ENCODE measurements at regions not wholly inside any gene's neighbourhood (a gene's known extent, or its start where the extent isn't known, plus 50 kb on each side); places are given as distances from the start of the nearest gene placed in this dataset.
"Not testable (repeated sequence)": the region's sequence is repeated elsewhere in the genome, so short reads cannot be mapped to it uniquely, and the experiment has no call there.

DNA sequence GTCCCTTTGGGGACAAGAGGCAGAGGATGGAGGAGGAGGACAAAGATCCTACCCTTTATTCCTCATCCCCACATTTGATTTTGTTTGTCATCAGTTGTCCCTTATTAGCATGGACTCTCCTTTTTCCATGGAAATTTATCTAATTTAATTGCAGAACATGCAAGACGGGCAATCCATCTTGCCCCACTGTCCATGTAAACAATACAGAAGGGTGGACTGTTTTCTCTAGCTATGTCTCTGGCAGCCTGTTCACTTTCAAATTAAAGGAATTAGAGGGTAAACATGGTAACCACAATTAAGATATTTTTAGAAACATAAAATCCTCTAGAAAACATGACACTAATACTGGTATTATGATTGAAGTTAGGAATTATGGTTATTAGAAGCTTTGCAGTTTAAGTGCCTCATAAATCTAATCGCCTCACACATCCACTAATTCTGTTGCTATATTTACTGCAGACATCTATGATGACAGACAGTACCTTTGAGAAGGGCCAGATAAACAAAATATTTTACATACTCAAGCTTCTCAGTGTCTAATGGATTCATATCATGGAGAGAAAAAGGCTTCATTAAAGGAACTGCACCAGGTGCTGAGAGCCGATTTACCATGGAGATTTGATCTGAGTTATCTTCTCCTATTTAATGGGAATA is 215.5 kb downstream of the LNPK start:
- ChIA-PET CTCF (no interaction called here), POLR2A (no interaction called here)
- TF ChIP-seq, protein P1, sequence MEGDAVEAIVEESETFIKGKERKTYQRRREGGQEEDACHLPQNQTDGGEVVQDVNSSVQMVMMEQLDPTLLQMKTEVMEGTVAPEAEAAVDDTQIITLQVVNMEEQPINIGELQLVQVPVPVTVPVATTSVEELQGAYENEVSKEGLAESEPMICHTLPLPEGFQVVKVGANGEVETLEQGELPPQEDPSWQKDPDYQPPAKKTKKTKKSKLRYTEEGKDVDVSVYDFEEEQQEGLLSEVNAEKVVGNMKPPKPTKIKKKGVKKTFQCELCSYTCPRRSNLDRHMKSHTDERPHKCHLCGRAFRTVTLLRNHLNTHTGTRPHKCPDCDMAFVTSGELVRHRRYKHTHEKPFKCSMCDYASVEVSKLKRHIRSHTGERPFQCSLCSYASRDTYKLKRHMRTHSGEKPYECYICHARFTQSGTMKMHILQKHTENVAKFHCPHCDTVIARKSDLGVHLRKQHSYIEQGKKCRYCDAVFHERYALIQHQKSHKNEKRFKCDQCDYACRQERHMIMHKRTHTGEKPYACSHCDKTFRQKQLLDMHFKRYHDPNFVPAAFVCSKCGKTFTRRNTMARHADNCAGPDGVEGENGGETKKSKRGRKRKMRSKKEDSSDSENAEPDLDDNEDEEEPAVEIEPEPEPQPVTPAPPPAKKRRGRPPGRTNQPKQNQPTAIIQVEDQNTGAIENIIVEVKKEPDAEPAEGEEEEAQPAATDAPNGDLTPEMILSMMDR (IDR thresholded peaks at IDR 0.05): no peak

DNA sequence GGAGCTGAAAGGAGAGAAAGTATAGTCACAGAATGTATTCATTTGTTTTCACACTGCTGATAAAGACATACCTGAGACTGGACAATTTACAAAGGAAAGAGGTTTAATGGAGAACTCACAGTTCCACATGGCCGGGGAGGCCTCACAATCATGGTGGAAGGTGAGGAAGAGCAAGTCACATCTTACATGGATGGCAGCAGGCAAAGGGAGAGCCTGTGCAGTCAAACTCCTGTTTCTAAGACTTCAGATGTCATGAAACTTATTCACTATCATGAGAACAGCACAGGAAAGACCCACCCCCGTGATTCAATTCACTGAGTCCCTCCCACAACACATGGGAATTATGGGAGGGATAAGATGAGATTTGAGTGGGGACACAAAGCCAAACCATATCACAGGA is 224.7 kb downstream of the LNPK start:
- POLR2A ChIA-PET; intact Hi-C loops (cut with micrococcal nuclease); H3K4me1 Mint-ChIP-seq (ENCODE audit: low read depth); CTCF ChIA-PET; DNase-seq; H3K27me3 Mint-ChIP-seq; H3K4me3 Mint-ChIP-seq; ATAC-seq; H3K27ac Mint-ChIP-seq; H3K9me3 Mint-ChIP-seq; H3K36me3 Mint-ChIP-seq (ENCODE audit: low read depth): not testable (repeated sequence)

More for the DNA sequence above, 215.5 kb downstream of the LNPK start:
- ATAC-seq (no peak), DNase-seq (no peak)
- intact Hi-C loops (cut with micrococcal nuclease): no loop called here
- no peaks in the 10 kb centered on the region for H3K36me3 Mint-ChIP-seq (ENCODE audit: low read depth)
- H3K27me3 Mint-ChIP-seq: no peaks in the 10 kb centered on the region
- H3K4me3 Mint-ChIP-seq: no peak overlapping the region
- H3K27ac Mint-ChIP-seq: no peak overlapping the region
- no peaks in the 10 kb centered on the region for H3K4me1 Mint-ChIP-seq (ENCODE audit: low read depth)
- no peaks in the 10 kb centered on the region for H3K9me3 Mint-ChIP-seq

DNA sequence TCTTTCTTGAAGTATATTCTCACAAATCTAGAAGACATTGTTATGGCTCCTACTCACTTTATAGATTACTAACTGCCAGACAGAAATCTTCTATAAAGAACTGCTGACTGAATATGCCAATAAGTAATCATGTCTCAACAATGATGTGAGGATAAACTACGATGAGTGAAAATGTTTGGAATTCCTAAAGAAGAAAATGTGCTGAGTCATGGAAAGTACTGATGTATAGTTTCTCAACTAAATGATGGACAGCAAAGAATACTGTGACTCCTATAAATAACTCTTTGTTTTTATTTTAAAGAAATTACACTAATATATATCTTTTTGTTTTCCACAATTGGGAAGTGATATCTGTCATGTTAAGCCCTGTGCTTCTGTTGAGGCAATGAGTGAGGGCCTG is 232.9 kb downstream of the LNPK start:
- intact Hi-C loops (cut with micrococcal nuclease): no loop called here
- Mint-ChIP-seq H3K36me3 (ENCODE audit: low read depth) (no peaks in the 10 kb centered on the region), H3K4me3 (no peak overlapping the region), H3K4me1 (ENCODE audit: low read depth) (no peaks in the 10 kb centered on the region), H3K9me3 (no peaks in the 10 kb centered on the region), H3K27ac (no peak overlapping the region), H3K27me3 (peaks cover 5% of the 10 kb centered on the region)
- ATAC-seq (no peak), DNase-seq (no peak)
- ChIA-PET POLR2A (no interaction called here), CTCF (no interaction called here)
- TF ChIP-seq, protein P1 (IDR thresholded peaks at IDR 0.05): no peak

DNA sequence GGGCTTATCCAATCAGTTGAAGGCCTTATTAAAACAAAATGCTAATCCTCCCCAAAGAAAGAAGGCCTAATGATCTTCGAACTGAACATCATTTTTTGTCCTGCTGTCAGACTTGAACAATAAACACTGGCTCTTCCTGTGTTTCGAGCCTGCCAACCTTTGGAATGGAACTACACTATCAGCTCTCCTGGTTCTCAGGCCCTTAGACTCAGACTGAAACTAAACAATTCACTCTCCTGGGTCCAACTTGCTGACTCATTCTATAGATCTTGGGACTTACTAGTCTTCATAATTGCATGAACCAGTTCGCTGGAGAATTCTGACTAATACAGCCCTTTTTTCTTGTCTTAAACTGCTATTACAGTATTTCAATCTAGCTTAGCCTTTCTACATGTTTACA is 235.2 kb downstream of the LNPK start:
- no peaks in the 10 kb centered on the region for H3K9me3 Mint-ChIP-seq
- intact Hi-C loops (cut with micrococcal nuclease): no loop called here
- DNase-seq (no peak), ATAC-seq (no peak)
- no peak overlapping the region for H3K27ac Mint-ChIP-seq
- CTCF ChIA-PET: no interaction called here
- TF ChIP-seq, protein P1 (IDR thresholded peaks at IDR 0.05): no peak
- H3K4me1 Mint-ChIP-seq (ENCODE audit: low read depth): no peaks in the 10 kb centered on the region
- POLR2A ChIA-PET: no interaction called here
- peaks cover 3% of the 10 kb centered on the region for H3K27me3 Mint-ChIP-seq
- no peak overlapping the region for H3K4me3 Mint-ChIP-seq
- H3K36me3 Mint-ChIP-seq (ENCODE audit: low read depth): no peaks in the 10 kb centered on the region

DNA sequence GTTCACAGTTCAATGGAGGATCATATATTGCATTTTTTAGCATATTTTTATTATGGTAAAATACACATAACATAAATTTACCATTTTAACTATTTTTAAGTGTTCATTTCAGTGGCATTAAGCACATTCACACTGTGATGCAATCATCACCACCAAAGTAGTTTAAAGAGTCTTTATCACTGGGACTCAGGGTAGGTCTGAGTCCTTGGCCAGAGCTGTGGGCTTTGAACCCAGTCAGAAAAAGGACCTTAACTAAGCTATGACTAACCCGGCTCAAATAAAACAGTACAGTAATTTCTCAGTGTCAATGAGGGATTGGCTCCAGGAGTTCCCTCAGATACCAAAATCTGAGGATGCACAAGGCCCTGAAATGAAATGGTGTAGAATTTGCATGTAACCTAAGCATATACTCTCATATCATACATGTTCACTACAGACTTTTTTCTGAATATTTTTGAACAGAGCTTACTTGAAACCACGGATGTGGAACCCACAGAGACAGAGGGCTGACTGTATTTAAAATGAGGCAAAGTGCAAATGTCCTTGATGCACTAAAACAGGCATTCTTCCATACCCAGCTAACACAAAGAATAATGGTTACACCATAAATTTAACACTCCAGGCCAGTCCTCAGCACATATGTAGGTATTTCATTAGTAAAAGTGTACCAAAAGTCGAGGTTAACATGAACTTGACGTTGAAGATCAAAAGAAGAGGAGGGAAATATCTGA is 246.2 kb downstream of the LNPK start:
- CTCF ChIA-PET: no interaction called here

More for the DNA sequence above, 246.2 kb downstream of the LNPK start:
- Mint-ChIP-seq H3K36me3 (ENCODE audit: low read depth) (no peaks in the 10 kb centered on the region), H3K27me3 (peaks cover 22% of the 10 kb centered on the region), H3K27ac (no peak overlapping the region), H3K4me1 (ENCODE audit: low read depth) (no peaks in the 10 kb centered on the region), H3K9me3 (peaks cover 2% of the 10 kb centered on the region), H3K4me3 (no peak overlapping the region)
- intact Hi-C loops (cut with micrococcal nuclease): no loop called here
- TF ChIP-seq, protein P1 (IDR thresholded peaks at IDR 0.05): no peak
- POLR2A ChIA-PET: no interaction called here
- ATAC-seq (no peak), DNase-seq (no peak)

Measured in activated CD8-positive, alpha-beta T cell treated with anti-CD3 and anti-CD28 coated beads for 36 hours (primary cell).